ENCODE measurements at regions not wholly inside any gene's neighbourhood (a gene's known extent, or its start where the extent isn't known, plus 50 kb on each side); places are given as distances from the start of the nearest gene placed in this dataset.

DNA sequence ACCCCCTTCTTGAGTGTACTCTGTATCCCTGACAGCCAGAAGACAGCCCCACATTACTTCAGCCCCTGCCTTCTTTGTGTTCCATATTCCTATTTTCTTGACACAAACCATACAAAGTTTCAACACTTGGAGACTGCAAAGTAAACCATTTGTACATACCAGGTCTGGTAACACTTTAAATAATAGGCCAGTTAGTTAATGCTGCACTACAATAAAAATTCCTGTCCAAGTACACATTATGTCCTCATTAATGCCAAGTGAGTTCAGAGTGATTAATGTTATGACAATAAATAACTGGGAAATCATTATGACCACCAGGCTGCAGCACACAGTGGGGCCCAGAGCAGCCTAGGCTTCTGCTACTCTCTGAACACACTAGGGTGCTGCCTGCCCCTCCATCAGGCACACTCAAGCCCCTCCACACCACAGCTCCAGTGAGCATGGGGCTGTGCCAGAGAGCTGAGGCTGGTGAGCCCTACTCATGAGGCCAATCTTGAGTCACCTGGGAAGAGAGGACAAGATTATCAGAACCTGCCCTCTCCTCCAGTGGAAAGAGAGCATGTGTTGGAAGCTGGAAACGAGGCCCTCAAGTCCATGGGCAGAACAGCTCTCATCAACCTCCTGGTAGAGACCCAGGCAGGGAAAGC lies 138.7 kb downstream of the TTC32 start:
- intact Hi-C loops (cut with micrococcal nuclease; ENCODE audit: unreplicated experiment) = no loop called here
- TF ChIP-seq, protein P1, sequence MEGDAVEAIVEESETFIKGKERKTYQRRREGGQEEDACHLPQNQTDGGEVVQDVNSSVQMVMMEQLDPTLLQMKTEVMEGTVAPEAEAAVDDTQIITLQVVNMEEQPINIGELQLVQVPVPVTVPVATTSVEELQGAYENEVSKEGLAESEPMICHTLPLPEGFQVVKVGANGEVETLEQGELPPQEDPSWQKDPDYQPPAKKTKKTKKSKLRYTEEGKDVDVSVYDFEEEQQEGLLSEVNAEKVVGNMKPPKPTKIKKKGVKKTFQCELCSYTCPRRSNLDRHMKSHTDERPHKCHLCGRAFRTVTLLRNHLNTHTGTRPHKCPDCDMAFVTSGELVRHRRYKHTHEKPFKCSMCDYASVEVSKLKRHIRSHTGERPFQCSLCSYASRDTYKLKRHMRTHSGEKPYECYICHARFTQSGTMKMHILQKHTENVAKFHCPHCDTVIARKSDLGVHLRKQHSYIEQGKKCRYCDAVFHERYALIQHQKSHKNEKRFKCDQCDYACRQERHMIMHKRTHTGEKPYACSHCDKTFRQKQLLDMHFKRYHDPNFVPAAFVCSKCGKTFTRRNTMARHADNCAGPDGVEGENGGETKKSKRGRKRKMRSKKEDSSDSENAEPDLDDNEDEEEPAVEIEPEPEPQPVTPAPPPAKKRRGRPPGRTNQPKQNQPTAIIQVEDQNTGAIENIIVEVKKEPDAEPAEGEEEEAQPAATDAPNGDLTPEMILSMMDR (conservative IDR thresholded peaks at IDR 0.05; ENCODE audit: low read depth, low read length) = no peak
- no peak for TF ChIP-seq EZH2 (IDR thresholded peaks at IDR 0.05; ENCODE audit: borderline replicate concordance, low read depth, low read length, poor library complexity, severe bottlenecking)
- no TSS peak for BruUV-seq (replicated peaks)

DNA sequence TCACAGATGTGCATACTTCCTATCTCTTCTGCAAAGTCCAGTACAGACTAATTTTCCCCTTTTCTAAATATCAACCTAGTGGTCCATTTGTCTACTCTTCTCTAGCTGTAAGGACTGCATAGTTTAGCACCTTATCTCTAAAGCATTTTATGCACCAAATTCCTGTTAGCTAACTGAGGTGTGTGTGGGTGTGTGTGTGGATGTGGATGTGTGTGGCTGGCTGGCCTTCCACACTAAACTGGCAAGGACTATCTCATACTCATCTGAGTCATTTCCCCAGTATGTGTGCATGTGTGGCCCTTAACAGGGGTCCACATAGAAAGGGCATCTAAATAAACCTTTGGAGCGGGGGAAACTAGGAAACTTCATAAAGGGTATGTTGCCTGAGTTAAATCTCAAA lies 139.6 kb downstream of the TTC32 start:
- ChIA-PET CTCF (no interaction called here), POLR2A (ENCODE audit: low non-redundant PET) (no interaction called here)
- no peaks in the 10 kb centered on the region for H3K27me3 ChIP-seq (replicated peaks; ENCODE audit: insufficient read depth, low read depth, low read length, poor library complexity)
- H3K27ac ChIP-seq (ENCODE audit: low read depth, low read length, poor library complexity, severe bottlenecking) = no peak overlapping the region
- TF ChIP-seq EZH2 (IDR thresholded peaks at IDR 0.05; ENCODE audit: borderline replicate concordance, low read depth, low read length, poor library complexity, severe bottlenecking) = no peak
- TF ChIP-seq, protein P1 (conservative IDR thresholded peaks at IDR 0.05; ENCODE audit: low read depth, low read length) = no peak
- intact Hi-C loops (cut with micrococcal nuclease; ENCODE audit: unreplicated experiment) = no loop called here
- H3K9me3 ChIP-seq (ENCODE audit: low read depth, low read length, poor library complexity, severe bottlenecking) = no peaks in the 10 kb centered on the region
- no peak overlapping the region for H3K4me3 ChIP-seq (ENCODE audit: low read depth, low read length, poor library complexity, severe bottlenecking)
- no peaks in the 10 kb centered on the region for H3K36me3 ChIP-seq (ENCODE audit: insufficient read depth, low read length, poor library complexity, severe bottlenecking)
- no TSS peak for BruUV-seq (replicated peaks)
- DNase-seq (ENCODE audit: low spot score) = no peak
- no peaks in the 10 kb centered on the region for H3K4me1 ChIP-seq (ENCODE audit: insufficient read depth, low read length, poor library complexity, severe bottlenecking)

More for the DNA sequence above, 138.7 kb downstream of the TTC32 start:
- CTCF ChIA-PET = no interaction called here
- no peak overlapping the region for H3K27ac ChIP-seq (ENCODE audit: low read depth, low read length, poor library complexity, severe bottlenecking)
- POLR2A ChIA-PET (ENCODE audit: low non-redundant PET) = no interaction called here
- H3K4me3 ChIP-seq (ENCODE audit: low read depth, low read length, poor library complexity, severe bottlenecking) = no peak overlapping the region
- H3K4me1 ChIP-seq (ENCODE audit: insufficient read depth, low read length, poor library complexity, severe bottlenecking) = no peaks in the 10 kb centered on the region
- DNase-seq (ENCODE audit: low spot score) = no peak
- H3K27me3 ChIP-seq (replicated peaks; ENCODE audit: insufficient read depth, low read depth, low read length, poor library complexity) = no peaks in the 10 kb centered on the region
- no peaks in the 10 kb centered on the region for H3K9me3 ChIP-seq (ENCODE audit: low read depth, low read length, poor library complexity, severe bottlenecking)
- no peaks in the 10 kb centered on the region for H3K36me3 ChIP-seq (ENCODE audit: insufficient read depth, low read length, poor library complexity, severe bottlenecking)

DNA sequence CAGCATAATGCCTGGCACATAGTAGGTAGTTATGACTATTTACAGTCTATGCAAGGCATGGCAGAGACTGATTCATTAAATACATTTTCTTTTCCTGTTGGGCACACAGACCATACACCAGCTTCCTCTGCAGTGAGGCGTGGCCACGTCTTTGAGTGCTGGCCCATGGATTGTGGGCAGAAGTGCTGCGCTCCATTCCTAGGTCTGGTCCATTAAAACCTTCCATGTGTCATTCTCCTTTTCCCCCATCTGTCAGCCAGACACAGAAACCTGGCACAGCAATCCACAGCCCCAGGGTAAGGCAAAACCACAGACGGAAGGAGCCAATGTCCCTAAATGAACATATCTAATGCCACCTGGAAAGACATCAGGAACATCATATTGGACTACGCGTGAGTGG lies 141.9 kb downstream of the TTC32 start:
- TF ChIP-seq EZH2 (IDR thresholded peaks at IDR 0.05; ENCODE audit: borderline replicate concordance, low read depth, low read length, poor library complexity, severe bottlenecking) = no peak
- H3K27me3 ChIP-seq (replicated peaks; ENCODE audit: insufficient read depth, low read depth, low read length, poor library complexity) = no peaks in the 10 kb centered on the region
- intact Hi-C loops (cut with micrococcal nuclease; ENCODE audit: unreplicated experiment) = no loop called here
- H3K4me1 ChIP-seq (ENCODE audit: insufficient read depth, low read length, poor library complexity, severe bottlenecking) = no peaks in the 10 kb centered on the region
- POLR2A ChIA-PET (ENCODE audit: low non-redundant PET) = no interaction called here
- no peaks in the 10 kb centered on the region for H3K9me3 ChIP-seq (ENCODE audit: low read depth, low read length, poor library complexity, severe bottlenecking)
- H3K36me3 ChIP-seq (ENCODE audit: insufficient read depth, low read length, poor library complexity, severe bottlenecking) = no peaks in the 10 kb centered on the region
- BruUV-seq (replicated peaks) = no TSS peak
- no peak overlapping the region for H3K27ac ChIP-seq (ENCODE audit: low read depth, low read length, poor library complexity, severe bottlenecking)
- CTCF ChIA-PET = interaction anchor here (0.6 kb wide), 1 partner anchor 46 kb away, joined by 10 read pairs; no protein-coding TSS in a partner anchor
- no peak overlapping the region for H3K4me3 ChIP-seq (ENCODE audit: low read depth, low read length, poor library complexity, severe bottlenecking)
- DNase-seq (ENCODE audit: low spot score) = no peak

DNA sequence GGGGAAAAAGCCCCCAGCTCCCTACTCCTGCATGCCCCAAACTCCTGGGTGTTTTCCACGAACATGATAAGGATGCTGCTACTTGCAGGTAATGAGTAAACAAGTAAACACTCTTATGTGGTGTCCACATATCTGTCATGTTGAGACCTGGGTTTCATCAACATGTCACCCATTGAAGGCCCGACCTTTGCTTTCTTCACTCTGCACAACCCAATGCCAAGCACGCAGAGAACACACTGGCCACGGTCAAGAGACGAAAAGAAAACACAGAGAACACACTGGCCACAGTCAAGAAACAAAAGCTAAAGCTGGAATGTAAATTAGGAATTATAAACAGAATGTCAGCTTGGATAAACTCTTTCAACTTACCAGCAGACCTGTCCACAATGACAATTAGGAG lies 143.1 kb downstream of the TTC32 start:
- no peaks in the 10 kb centered on the region for H3K27me3 ChIP-seq (replicated peaks; ENCODE audit: insufficient read depth, low read depth, low read length, poor library complexity)
- intact Hi-C loops (cut with micrococcal nuclease; ENCODE audit: unreplicated experiment) = no loop called here
- no peak for DNase-seq (ENCODE audit: low spot score)
- H3K27ac ChIP-seq (ENCODE audit: low read depth, low read length, poor library complexity, severe bottlenecking) = no peak overlapping the region
- TF ChIP-seq EZH2 (IDR thresholded peaks at IDR 0.05; ENCODE audit: borderline replicate concordance, low read depth, low read length, poor library complexity, severe bottlenecking) = no peak
- TF ChIP-seq, protein P1 (conservative IDR thresholded peaks at IDR 0.05; ENCODE audit: low read depth, low read length) = no peak
- H3K4me1 ChIP-seq (ENCODE audit: insufficient read depth, low read length, poor library complexity, severe bottlenecking) = no peaks in the 10 kb centered on the region
- POLR2A ChIA-PET (ENCODE audit: low non-redundant PET) = no interaction called here
- H3K36me3 ChIP-seq (ENCODE audit: insufficient read depth, low read length, poor library complexity, severe bottlenecking) = no peaks in the 10 kb centered on the region
- CTCF ChIA-PET = no interaction called here
- no peaks in the 10 kb centered on the region for H3K9me3 ChIP-seq (ENCODE audit: low read depth, low read length, poor library complexity, severe bottlenecking)
- no TSS peak for BruUV-seq (replicated peaks)
- H3K4me3 ChIP-seq (ENCODE audit: low read depth, low read length, poor library complexity, severe bottlenecking) = no peak overlapping the region
